GM23338 (cell line): ENCODE measurements at regions not wholly inside any gene's neighbourhood (a gene's known extent, or its start where the extent isn't known, plus 50 kb on each side); places are given as distances from the start of the nearest gene placed in this dataset.

Experiments used
- ATAC-seq: fragments of 200-7000 bp; cut with Tn5 transposase; 3 replicates; pipeline ENCODE4 v1.9.1; 2020
- DNase-seq: peaks from one replicate; pipeline ENCODE4 v3.0.0-alpha.2; 2015; ENCODE audit warnings: low spot score
- H2AFZ ChIP-seq: fragments of 200-600 bp; sonication (generic); 2 replicates; pipeline ENCODE4 v1.8.0; 2016; ENCODE audit warnings: antibody characterized with exemption, mild to moderate bottlenecking, moderate library complexity
- H3F3A ChIP-seq: fragments of 200-600 bp; sonication (generic); replicated peaks from 2 replicates; pipeline ENCODE4 v1.8.0; 2017; ENCODE audit warnings: antibody characterized with exemption, mixed run types, low read depth
- H3K27ac ChIP-seq: fragments of 200-600 bp; sonication (generic); 2 replicates; pipeline ENCODE4 v1.6.1; 2016; ENCODE audit warnings: low read depth
- H3K27me3 ChIP-seq: fragments of 200-600 bp; sonication (generic); 2 replicates; pipeline ENCODE4 v1.8.0; 2016; ENCODE audit warnings: mild to moderate bottlenecking, mixed run types, moderate library complexity; ENCODE audit not compliant: insufficient read depth
- H3K36me3 ChIP-seq: fragments of 200-600 bp; sonication (generic); 2 replicates; pipeline ENCODE4 v1.8.0; 2016; ENCODE audit warnings: mild to moderate bottlenecking; ENCODE audit not compliant: insufficient read depth
- H3K4me1 ChIP-seq: fragments of 200-600 bp; sonication (generic); 2 replicates; pipeline ENCODE4 v1.8.0; 2016; ENCODE audit warnings: mild to moderate bottlenecking, moderate library complexity; ENCODE audit not compliant: insufficient read depth
- H3K4me2 ChIP-seq: fragments of 200-600 bp; sonication (generic); 2 replicates; pipeline ENCODE4 v1.7.1; 2017; ENCODE audit warnings: mixed run types
- H3K4me3 ChIP-seq: fragments of 200-600 bp; sonication (generic); 2 replicates; pipeline ENCODE4 v1.6.1; 2016; ENCODE audit warnings: mixed run types
- H3K79me2 ChIP-seq: fragments of 200-600 bp; sonication (generic); replicated peaks from 2 replicates; pipeline ENCODE4 v1.8.0; 2017; ENCODE audit warnings: mild to moderate bottlenecking; ENCODE audit not compliant: insufficient read depth
- H3K9me2 ChIP-seq: fragments of 200-600 bp; sonication (generic); 2 replicates; pipeline ENCODE4 v1.8.0; 2017; ENCODE audit not compliant: insufficient read depth
- H4K20me1 ChIP-seq: fragments of 200-600 bp; sonication (generic); replicated peaks from 2 replicates; pipeline ENCODE4 v1.8.0; 2017; ENCODE audit warnings: mild to moderate bottlenecking; ENCODE audit not compliant: insufficient read depth
- H3K27ac Mint-ChIP-seq: 2 replicates; pipeline ENCODE4 v1.8.0; 2020; ENCODE audit warnings: inconsistent platforms, mild to moderate bottlenecking, moderate library complexity, mixed read lengths
- H3K27me3 Mint-ChIP-seq: 3 replicates; pipeline ENCODE4 v1.8.0; 2022; ENCODE audit warnings: low read depth, mild to moderate bottlenecking, moderate library complexity, mixed read lengths, inconsistent platforms; ENCODE audit not compliant: insufficient read depth, poor library complexity
- H3K36me3 Mint-ChIP-seq: 3 replicates; pipeline ENCODE4 v1.8.0; 2021; ENCODE audit warnings: low read depth, mild to moderate bottlenecking, inconsistent platforms, moderate library complexity, mixed read lengths
- H3K4me1 Mint-ChIP-seq: 3 replicates; pipeline ENCODE4 v1.8.0; 2020; ENCODE audit warnings: mild to moderate bottlenecking, inconsistent platforms, mixed read lengths
- H3K4me3 Mint-ChIP-seq: 3 replicates; pipeline ENCODE4 v1.8.0; 2021; ENCODE audit warnings: moderate library complexity, mild to moderate bottlenecking, inconsistent platforms, mixed read lengths
- H3K9me3 Mint-ChIP-seq: 3 replicates; pipeline ENCODE4 v1.8.0; 2020; ENCODE audit warnings: moderate library complexity, mild to moderate bottlenecking, inconsistent platforms, mixed read lengths
- CREB1 ChIP-seq: fragments of 250-450 bp; sonication (Bioruptor Pico); IDR thresholded peaks from 2 replicates; pipeline ENCODE4 v1.5.0; 2020; ENCODE audit warnings: low read depth, mild to moderate bottlenecking, moderate library complexity
- EZH2 ChIP-seq: fragments of 200-600 bp; sonication (generic); IDR thresholded peaks from one replicate; pipeline ENCODE4 v1.8.0; 2017; ENCODE audit warnings: antibody characterized with exemption, mild to moderate bottlenecking, low read depth; ENCODE audit not compliant: unreplicated experiment
- EZH2phosphoT487 ChIP-seq: fragments of 200-600 bp; sonication (generic); IDR thresholded peaks from one replicate; pipeline ENCODE4 v1.8.1; 2018; ENCODE audit warnings: antibody characterized with exemption; ENCODE audit not compliant: unreplicated experiment
- JUNB ChIP-seq: IDR thresholded peaks from one replicate; pipeline ENCODE4 v1.6.1; 2016; ENCODE audit warnings: antibody characterized with exemption; ENCODE audit not compliant: unreplicated experiment
- POLR2AphosphoS5 ChIP-seq: IDR thresholded peaks from 2 replicates; pipeline ENCODE4 v1.6.1; 2016; ENCODE audit warnings: antibody characterized with exemption, low read depth
- STAT1 ChIP-seq: IDR thresholded peaks from one replicate; pipeline ENCODE4 v1.6.1; 2016; ENCODE audit warnings: antibody characterized with exemption; ENCODE audit not compliant: unreplicated experiment
- ZNF114 ChIP-seq: fragments of 250-450 bp; sonication (Bioruptor Pico); IDR thresholded peaks from 2 replicates; pipeline ENCODE4 v1.5.0; 2020; ENCODE audit warnings: mild to moderate bottlenecking, moderate library complexity
- ZNF331 ChIP-seq: fragments of 250-450 bp; sonication (Bioruptor Pico); IDR thresholded peaks from 2 replicates; pipeline ENCODE4 v1.5.0; 2020; ENCODE audit warnings: low read depth, mild to moderate bottlenecking, moderate library complexity
- TF ChIP-seq, protein P1 (sequence below): IDR thresholded peaks from 2 replicates; pipeline ENCODE4 v1.6.1; 2016; ENCODE audit warnings: antibody characterized with exemption
- TF ChIP-seq, protein P2 (sequence below), 2 experiments: fragments of 200-600 bp in 1 of 2; sonication (generic) in 1 of 2; conservative IDR thresholded peaks; 2 replicates each; pipeline versions ENCODE4 v1.5.1 to v1.6.1; 2016 to 2017; ENCODE audit warnings: antibody characterized with exemption in 2 of 2, low read depth in 2 of 2, mild to moderate bottlenecking in 2 of 2, moderate library complexity in 1 of 2
- TF ChIP-seq, protein P3 (sequence below): IDR thresholded peaks from one replicate; pipeline ENCODE4 v1.6.1; 2018; ENCODE audit warnings: antibody characterized with exemption; ENCODE audit not compliant: unreplicated experiment
- TF ChIP-seq, protein P4 (sequence below): fragments of 250-450 bp; sonication (Bioruptor Pico); IDR thresholded peaks from 2 replicates; pipeline ENCODE4 v1.5.0; 2020; ENCODE audit warnings: mild to moderate bottlenecking, moderate library complexity

DNA sequence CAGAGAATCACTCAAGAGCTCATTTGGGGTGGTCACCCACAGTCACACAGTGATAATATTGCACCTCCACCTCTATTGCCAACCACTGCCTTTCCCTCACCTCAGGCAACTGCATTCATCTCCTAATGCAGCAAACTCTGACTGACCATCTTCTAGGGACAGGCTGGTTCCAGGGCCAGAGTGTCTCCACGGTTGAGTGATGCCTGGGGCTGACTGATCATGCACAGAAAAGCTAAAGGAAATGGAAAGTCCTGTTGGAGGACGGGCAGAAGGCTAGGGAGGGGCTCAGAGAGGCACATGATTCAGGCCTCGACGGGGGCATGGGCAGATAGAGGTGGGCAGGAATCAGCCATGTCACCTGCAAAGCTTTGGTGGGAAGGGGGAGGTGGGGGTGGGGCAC is 127.1 kb upstream of the TNS3 start (continued):
- no peak for TF ChIP-seq STAT1
- TF ChIP-seq, protein P1, sequence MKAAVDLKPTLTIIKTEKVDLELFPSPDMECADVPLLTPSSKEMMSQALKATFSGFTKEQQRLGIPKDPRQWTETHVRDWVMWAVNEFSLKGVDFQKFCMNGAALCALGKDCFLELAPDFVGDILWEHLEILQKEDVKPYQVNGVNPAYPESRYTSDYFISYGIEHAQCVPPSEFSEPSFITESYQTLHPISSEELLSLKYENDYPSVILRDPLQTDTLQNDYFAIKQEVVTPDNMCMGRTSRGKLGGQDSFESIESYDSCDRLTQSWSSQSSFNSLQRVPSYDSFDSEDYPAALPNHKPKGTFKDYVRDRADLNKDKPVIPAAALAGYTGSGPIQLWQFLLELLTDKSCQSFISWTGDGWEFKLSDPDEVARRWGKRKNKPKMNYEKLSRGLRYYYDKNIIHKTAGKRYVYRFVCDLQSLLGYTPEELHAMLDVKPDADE: no peak

DNA sequence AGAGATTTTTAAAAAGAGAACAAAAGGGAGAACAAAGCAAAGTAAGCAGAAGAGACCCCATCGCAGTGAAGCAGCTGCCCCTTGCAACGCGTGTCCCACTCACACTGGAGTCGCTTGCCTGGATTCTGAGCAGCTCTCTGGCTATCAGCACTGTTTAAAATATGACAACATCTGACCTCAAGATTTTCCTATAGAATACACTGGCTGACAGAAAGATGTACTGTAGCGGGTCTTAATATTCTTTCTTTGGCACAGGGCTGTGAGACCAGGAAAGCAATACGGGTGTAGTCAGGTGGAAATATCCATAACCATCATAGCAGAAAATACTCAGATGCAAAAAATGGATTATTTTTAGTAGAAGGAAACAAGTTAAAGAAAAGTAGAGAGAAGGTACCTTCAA is 125.7 kb upstream of the TNS3 start:
- Mint-ChIP-seq H3K4me3 (no peak overlapping the region), H3K27ac (no peak overlapping the region), H3K9me3 (no peaks in the 10 kb centered on the region; the same call in 2 of the 3 replicates), H3K36me3 (no peaks in the 10 kb centered on the region), H3K27me3 (peaks cover 3% of the 10 kb centered on the region), H3K4me1 (peaks cover 2% of the 10 kb centered on the region; the same call in 1 of the 3 replicates)
- H4K20me1 ChIP-seq: no peaks in the 10 kb centered on the region
- no peaks in the 10 kb centered on the region for H3K27me3 ChIP-seq
- no peak overlapping the region for H2AFZ ChIP-seq
- DNase-seq (no peak), ATAC-seq (no peak)
- H3K4me1 ChIP-seq: no peaks in the 10 kb centered on the region
- no peaks in the 10 kb centered on the region for H3F3A ChIP-seq
- H3K9me2 ChIP-seq: no peaks in the 10 kb centered on the region
- H3K79me2 ChIP-seq: no peaks in the 10 kb centered on the region
- H3K27ac ChIP-seq: no peak overlapping the region
- H3K36me3 ChIP-seq: no peaks in the 10 kb centered on the region
- H3K4me3 ChIP-seq: no peak overlapping the region
- no peak overlapping the region for H3K4me2 ChIP-seq
- TF ChIP-seq ZNF114 (CRISPR knock-in tag) (no peak), JUNB (no peak), EZH2phosphoT487 (no peak), POLR2AphosphoS5 (no peak), ZNF331 (CRISPR knock-in tag) (no peak), EZH2 (no peak), CREB1 (CRISPR knock-in tag) (no peak), STAT1 (no peak)
- TF ChIP-seq, protein P2, sequence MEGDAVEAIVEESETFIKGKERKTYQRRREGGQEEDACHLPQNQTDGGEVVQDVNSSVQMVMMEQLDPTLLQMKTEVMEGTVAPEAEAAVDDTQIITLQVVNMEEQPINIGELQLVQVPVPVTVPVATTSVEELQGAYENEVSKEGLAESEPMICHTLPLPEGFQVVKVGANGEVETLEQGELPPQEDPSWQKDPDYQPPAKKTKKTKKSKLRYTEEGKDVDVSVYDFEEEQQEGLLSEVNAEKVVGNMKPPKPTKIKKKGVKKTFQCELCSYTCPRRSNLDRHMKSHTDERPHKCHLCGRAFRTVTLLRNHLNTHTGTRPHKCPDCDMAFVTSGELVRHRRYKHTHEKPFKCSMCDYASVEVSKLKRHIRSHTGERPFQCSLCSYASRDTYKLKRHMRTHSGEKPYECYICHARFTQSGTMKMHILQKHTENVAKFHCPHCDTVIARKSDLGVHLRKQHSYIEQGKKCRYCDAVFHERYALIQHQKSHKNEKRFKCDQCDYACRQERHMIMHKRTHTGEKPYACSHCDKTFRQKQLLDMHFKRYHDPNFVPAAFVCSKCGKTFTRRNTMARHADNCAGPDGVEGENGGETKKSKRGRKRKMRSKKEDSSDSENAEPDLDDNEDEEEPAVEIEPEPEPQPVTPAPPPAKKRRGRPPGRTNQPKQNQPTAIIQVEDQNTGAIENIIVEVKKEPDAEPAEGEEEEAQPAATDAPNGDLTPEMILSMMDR (conservative IDR thresholded peaks at IDR 0.05; ENCODE audit: low read depth in 2 of 2): no peak
- TF ChIP-seq, protein P1: no peak
- TF ChIP-seq, protein P3, sequence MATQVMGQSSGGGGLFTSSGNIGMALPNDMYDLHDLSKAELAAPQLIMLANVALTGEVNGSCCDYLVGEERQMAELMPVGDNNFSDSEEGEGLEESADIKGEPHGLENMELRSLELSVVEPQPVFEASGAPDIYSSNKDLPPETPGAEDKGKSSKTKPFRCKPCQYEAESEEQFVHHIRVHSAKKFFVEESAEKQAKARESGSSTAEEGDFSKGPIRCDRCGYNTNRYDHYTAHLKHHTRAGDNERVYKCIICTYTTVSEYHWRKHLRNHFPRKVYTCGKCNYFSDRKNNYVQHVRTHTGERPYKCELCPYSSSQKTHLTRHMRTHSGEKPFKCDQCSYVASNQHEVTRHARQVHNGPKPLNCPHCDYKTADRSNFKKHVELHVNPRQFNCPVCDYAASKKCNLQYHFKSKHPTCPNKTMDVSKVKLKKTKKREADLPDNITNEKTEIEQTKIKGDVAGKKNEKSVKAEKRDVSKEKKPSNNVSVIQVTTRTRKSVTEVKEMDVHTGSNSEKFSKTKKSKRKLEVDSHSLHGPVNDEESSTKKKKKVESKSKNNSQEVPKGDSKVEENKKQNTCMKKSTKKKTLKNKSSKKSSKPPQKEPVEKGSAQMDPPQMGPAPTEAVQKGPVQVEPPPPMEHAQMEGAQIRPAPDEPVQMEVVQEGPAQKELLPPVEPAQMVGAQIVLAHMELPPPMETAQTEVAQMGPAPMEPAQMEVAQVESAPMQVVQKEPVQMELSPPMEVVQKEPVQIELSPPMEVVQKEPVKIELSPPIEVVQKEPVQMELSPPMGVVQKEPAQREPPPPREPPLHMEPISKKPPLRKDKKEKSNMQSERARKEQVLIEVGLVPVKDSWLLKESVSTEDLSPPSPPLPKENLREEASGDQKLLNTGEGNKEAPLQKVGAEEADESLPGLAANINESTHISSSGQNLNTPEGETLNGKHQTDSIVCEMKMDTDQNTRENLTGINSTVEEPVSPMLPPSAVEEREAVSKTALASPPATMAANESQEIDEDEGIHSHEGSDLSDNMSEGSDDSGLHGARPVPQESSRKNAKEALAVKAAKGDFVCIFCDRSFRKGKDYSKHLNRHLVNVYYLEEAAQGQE: no peak
- TF ChIP-seq, protein P4, sequence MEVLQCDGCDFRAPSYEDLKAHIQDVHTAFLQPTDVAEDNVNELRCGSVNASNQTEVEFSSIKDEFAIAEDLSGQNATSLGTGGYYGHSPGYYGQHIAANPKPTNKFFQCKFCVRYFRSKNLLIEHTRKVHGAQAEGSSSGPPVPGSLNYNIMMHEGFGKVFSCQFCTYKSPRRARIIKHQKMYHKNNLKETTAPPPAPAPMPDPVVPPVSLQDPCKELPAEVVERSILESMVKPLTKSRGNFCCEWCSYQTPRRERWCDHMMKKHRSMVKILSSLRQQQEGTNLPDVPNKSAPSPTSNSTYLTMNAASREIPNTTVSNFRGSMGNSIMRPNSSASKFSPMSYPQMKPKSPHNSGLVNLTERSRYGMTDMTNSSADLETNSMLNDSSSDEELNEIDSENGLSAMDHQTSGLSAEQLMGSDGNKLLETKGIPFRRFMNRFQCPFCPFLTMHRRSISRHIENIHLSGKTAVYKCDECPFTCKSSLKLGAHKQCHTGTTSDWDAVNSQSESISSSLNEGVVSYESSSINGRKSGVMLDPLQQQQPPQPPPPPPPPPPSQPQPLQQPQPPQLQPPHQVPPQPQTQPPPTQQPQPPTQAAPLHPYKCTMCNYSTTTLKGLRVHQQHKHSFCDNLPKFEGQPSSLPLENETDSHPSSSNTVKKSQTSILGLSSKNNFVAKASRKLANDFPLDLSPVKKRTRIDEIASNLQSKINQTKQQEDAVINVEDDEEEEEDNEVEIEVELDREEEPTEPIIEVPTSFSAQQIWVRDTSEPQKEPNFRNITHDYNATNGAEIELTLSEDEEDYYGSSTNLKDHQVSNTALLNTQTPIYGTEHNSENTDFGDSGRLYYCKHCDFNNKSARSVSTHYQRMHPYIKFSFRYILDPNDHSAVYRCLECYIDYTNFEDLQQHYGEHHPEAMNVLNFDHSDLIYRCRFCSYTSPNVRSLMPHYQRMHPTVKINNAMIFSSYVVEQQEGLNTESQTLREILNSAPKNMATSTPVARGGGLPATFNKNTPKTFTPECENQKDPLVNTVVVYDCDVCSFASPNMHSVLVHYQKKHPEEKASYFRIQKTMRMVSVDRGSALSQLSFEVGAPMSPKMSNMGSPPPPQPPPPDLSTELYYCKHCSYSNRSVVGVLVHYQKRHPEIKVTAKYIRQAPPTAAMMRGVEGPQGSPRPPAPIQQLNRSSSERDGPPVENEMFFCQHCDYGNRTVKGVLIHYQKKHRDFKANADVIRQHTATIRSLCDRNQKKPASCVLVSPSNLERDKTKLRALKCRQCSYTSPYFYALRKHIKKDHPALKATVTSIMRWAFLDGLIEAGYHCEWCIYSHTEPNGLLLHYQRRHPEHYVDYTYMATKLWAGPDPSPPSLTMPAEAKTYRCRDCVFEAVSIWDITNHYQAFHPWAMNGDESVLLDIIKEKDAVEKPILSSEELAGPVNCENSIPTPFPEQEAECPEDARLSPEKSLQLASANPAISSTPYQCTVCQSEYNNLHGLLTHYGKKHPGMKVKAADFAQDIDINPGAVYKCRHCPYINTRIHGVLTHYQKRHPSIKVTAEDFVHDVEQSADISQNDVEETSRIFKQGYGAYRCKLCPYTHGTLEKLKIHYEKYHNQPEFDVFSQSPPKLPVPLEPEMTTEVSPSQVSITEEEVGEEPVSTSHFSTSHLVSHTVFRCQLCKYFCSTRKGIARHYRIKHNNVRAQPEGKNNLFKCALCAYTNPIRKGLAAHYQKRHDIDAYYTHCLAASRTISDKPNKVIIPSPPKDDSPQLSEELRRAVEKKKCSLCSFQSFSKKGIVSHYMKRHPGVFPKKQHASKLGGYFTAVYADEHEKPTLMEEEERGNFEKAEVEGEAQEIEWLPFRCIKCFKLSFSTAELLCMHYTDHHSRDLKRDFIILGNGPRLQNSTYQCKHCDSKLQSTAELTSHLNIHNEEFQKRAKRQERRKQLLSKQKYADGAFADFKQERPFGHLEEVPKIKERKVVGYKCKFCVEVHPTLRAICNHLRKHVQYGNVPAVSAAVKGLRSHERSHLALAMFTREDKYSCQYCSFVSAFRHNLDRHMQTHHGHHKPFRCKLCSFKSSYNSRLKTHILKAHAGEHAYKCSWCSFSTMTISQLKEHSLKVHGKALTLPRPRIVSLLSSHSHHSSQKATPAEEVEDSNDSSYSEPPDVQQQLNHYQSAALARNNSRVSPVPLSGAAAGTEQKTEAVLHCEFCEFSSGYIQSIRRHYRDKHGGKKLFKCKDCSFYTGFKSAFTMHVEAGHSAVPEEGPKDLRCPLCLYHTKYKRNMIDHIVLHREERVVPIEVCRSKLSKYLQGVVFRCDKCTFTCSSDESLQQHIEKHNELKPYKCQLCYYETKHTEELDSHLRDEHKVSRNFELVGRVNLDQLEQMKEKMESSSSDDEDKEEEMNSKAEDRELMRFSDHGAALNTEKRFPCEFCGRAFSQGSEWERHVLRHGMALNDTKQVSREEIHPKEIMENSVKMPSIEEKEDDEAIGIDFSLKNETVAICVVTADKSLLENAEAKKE (CRISPR knock-in tag): no peak
